Keratinocyte (primary cell): ENCODE measurements at regions not wholly inside any gene's neighbourhood (a gene's known extent, or its start where the extent isn't known, plus 50 kb on each side); places are given as distances from the start of the nearest gene placed in this dataset.

Source experiments
- EZH2 ChIP-seq: IDR thresholded peaks from one replicate; pipeline ENCODE4 v1.6.1; 2012; ENCODE audit warnings: inconsistent platforms, mild to moderate bottlenecking, low read length, moderate library complexity
- TF ChIP-seq, protein P1 (sequence below), 3 experiments: IDR thresholded peaks in 1 of 3; conservative IDR thresholded peaks in 1 of 3; optimal IDR thresholded peaks in 1 of 3; 2 replicates in 2 of 3; 3 replicates in 1 of 3; pipeline versions ENCODE3 to v1.5.1; 2011; ENCODE audit warnings: low read length in 3 of 3, mild to moderate bottlenecking in 3 of 3, moderate library complexity in 2 of 3, control low read depth in 1 of 3, inconsistent platforms in 1 of 3; ENCODE audit not compliant: insufficient read depth in 2 of 3; ENCODE audit errors: extremely low read depth in 1 of 3

DNA sequence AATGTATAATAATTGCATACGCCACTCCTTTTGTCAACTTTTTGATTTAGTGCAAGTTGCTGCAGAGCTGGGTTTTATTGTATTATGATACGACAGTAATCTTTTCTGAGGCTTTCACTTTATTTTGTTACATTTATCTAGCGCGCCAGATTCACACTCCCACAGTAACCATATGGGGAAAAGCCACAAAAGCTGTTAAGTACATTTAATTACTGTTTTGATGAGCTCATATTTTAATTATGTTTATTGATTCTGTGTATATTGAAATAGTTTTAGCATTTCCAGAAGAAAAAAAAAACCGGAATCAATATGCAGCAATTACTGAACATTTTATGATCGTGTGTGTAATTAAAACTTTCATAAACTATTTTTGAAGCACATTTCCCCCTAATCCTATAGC is 118.5 kb downstream of the RAB11FIP2 start:
- TF ChIP-seq, protein P1, sequence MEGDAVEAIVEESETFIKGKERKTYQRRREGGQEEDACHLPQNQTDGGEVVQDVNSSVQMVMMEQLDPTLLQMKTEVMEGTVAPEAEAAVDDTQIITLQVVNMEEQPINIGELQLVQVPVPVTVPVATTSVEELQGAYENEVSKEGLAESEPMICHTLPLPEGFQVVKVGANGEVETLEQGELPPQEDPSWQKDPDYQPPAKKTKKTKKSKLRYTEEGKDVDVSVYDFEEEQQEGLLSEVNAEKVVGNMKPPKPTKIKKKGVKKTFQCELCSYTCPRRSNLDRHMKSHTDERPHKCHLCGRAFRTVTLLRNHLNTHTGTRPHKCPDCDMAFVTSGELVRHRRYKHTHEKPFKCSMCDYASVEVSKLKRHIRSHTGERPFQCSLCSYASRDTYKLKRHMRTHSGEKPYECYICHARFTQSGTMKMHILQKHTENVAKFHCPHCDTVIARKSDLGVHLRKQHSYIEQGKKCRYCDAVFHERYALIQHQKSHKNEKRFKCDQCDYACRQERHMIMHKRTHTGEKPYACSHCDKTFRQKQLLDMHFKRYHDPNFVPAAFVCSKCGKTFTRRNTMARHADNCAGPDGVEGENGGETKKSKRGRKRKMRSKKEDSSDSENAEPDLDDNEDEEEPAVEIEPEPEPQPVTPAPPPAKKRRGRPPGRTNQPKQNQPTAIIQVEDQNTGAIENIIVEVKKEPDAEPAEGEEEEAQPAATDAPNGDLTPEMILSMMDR (optimal IDR thresholded peaks at IDR 0.05 in 1 of 3, IDR thresholded peaks at IDR 0.05 in 1 of 3, conservative IDR thresholded peaks at IDR 0.05 in 1 of 3; ENCODE audit: extremely low read depth in 1 of 3, insufficient read depth in 2 of 3, low read length in 3 of 3) = no peak
- TF ChIP-seq EZH2 = no peak
